Subcutaneous adipose tissue (tissue), 1 donor: ENCODE measurements at regions not wholly inside any gene's neighbourhood (a gene's known extent, or its start where the extent isn't known, plus 50 kb on each side); places are given as distances from the start of the nearest gene placed in this dataset.

Experiments
- TF ChIP-seq, protein P1 (sequence below): fragments of 450-650 bp; IDR thresholded peaks from one replicate; pipeline ENCODE4 v1.5.1; 2016; ENCODE audit warnings: low read depth, mild to moderate bottlenecking, control low read depth, antibody characterized with exemption, moderate library complexity

DNA sequence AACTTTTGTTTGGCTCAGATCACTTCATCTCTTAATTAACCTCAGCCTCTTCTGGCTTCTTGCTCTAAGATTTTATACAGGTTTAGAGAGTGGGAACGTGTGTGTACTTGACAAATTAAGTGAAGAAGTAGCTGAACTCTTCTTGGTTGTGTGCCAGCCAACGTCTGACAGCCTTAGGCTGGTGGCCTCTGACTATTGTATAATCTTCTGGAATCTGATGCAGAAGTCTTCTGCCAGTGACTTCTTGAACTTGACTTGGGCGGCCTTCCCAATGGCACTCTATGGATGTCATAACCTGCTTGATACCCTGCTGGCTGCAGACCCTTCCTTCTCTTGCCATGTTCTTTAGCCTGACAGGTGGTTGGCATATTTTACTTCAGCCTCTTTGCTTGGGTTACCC, 660.5 kb downstream of the DOK5 start:
- TF ChIP-seq, protein P1, sequence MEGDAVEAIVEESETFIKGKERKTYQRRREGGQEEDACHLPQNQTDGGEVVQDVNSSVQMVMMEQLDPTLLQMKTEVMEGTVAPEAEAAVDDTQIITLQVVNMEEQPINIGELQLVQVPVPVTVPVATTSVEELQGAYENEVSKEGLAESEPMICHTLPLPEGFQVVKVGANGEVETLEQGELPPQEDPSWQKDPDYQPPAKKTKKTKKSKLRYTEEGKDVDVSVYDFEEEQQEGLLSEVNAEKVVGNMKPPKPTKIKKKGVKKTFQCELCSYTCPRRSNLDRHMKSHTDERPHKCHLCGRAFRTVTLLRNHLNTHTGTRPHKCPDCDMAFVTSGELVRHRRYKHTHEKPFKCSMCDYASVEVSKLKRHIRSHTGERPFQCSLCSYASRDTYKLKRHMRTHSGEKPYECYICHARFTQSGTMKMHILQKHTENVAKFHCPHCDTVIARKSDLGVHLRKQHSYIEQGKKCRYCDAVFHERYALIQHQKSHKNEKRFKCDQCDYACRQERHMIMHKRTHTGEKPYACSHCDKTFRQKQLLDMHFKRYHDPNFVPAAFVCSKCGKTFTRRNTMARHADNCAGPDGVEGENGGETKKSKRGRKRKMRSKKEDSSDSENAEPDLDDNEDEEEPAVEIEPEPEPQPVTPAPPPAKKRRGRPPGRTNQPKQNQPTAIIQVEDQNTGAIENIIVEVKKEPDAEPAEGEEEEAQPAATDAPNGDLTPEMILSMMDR = no peak

DNA sequence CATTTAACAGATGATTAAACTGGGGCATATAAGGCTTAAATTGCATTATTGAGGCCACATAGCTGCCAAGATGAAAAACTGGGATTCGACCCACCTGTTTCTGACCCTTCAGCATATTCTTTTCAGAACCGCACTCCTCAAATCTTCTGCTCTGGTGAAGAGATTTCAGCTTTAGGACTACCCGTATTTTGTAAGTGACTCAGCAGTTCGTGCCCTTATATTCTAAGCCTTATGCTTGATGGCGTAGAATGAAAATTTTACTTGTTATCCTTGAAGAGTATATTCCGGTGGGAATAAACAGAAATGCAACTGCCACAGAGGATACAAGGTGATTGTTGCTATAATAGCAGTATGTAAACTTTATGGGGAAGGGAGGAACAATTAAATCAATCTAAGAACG, 657.1 kb downstream of the DOK5 start:
- TF ChIP-seq, protein P1 = no peak

- TF ChIP-seq, protein P1 = no peak
Observed at GRCh38 chr20:55116598-55116997, 641.2 kb downstream of the DOK5 start.

DNA sequence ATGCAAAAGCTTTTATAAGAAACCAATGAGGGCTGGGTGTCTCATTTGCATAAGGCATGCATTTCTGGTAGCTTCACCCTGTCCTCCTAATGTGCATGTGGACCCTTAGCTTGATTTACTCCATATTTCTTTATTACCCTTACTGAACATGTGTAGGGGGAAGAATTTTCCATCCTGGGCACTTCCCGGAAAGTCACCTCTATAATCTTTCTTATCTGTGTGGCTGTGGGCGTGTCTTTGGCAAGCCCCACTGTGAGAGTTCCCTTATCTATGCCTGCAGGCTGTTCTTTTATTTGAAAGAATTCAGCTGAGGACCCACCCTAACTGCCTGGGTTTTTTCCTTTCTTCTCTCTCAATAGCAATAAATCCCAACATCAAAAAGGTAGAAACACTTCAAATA, 627.8 kb downstream of the DOK5 start:
- TF ChIP-seq, protein P1 = no peak

DNA sequence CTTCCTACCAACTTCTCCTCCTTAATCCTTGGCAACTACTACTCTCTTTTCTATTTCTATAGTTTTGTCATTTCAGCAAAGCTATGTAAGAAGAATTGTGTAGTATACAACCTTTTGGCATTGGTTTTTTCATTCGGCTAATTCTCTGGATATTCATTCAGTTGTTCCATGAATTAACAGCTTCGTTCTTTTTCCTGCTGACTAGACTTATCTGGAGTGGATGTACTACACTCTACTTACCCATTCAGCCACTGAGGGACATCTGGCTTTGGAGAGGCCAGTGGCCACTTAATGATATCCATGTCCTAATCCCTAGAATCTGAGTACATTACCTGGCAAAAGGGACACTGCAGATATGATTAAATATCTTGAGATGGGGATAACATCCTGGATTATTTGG, 623.9 kb downstream of the DOK5 start:
- TF ChIP-seq, protein P1 = no peak

DNA sequence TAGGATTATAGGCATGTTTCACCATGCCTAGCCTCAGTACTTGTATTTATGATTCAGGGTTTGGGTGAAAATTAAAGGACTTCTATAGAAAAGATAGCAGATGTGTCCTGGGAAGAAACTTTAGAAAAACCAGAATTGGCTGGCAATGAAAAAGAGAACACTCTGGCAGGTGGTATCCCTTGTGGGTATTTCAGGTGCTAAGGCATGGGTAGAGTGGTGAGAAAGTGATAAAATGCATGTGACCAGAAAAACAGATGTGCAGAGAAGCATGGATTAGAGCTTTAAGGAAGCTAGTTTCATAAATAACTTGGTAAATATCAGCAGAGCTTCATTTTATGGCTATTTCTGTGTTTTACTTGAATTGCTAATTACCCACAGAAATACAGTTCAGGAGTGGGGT, 622.2 kb downstream of the DOK5 start:
- TF ChIP-seq, protein P1 = no peak

- TF ChIP-seq, protein P1 = no peak
Observed at GRCh38 chr20:55095745-55096400, 620.5 kb downstream of the DOK5 start.
